Keratinocyte (primary cell): ENCODE measurements at regions not wholly inside any gene's neighbourhood (a gene's known extent, or its start where the extent isn't known, plus 50 kb on each side); places are given as distances from the start of the nearest gene placed in this dataset.

ENCODE experiments used
- EZH2 ChIP-seq: IDR thresholded peaks from one replicate; pipeline ENCODE4 v1.6.1; 2012; ENCODE audit warnings: inconsistent platforms, mild to moderate bottlenecking, low read length, moderate library complexity
- TF ChIP-seq, protein P1 (sequence below), 3 experiments: IDR thresholded peaks in 1 of 3; conservative IDR thresholded peaks in 1 of 3; optimal IDR thresholded peaks in 1 of 3; 2 replicates in 2 of 3; 3 replicates in 1 of 3; pipeline versions ENCODE3 to v1.5.1; 2011; ENCODE audit warnings: low read length in 3 of 3, mild to moderate bottlenecking in 3 of 3, moderate library complexity in 2 of 3, control low read depth in 1 of 3, inconsistent platforms in 1 of 3; ENCODE audit not compliant: insufficient read depth in 2 of 3; ENCODE audit errors: extremely low read depth in 1 of 3

GRCh38 chr13:58478858-58479257, 847.3 kb downstream of the PCDH17 start:
- TF ChIP-seq, protein P1, sequence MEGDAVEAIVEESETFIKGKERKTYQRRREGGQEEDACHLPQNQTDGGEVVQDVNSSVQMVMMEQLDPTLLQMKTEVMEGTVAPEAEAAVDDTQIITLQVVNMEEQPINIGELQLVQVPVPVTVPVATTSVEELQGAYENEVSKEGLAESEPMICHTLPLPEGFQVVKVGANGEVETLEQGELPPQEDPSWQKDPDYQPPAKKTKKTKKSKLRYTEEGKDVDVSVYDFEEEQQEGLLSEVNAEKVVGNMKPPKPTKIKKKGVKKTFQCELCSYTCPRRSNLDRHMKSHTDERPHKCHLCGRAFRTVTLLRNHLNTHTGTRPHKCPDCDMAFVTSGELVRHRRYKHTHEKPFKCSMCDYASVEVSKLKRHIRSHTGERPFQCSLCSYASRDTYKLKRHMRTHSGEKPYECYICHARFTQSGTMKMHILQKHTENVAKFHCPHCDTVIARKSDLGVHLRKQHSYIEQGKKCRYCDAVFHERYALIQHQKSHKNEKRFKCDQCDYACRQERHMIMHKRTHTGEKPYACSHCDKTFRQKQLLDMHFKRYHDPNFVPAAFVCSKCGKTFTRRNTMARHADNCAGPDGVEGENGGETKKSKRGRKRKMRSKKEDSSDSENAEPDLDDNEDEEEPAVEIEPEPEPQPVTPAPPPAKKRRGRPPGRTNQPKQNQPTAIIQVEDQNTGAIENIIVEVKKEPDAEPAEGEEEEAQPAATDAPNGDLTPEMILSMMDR (optimal IDR thresholded peaks at IDR 0.05 in 1 of 3, IDR thresholded peaks at IDR 0.05 in 1 of 3, conservative IDR thresholded peaks at IDR 0.05 in 1 of 3; ENCODE audit: extremely low read depth in 1 of 3, insufficient read depth in 2 of 3, low read length in 3 of 3) = no peak
- TF ChIP-seq EZH2 = no peak
